Osteoblast (primary cell): ENCODE measurements at regions not wholly inside any gene's neighbourhood (a gene's known extent, or its start where the extent isn't known, plus 50 kb on each side); places are given as distances from the start of the nearest gene placed in this dataset.

Source experiments
- DNase-seq: peaks from one replicate; pipeline ENCODE4 v3.0.0; 2011; ENCODE audit warnings: low spot score, mixed read lengths; ENCODE audit not compliant: insufficient read length; ENCODE audit errors: missing footprints
- H2AFZ ChIP-seq: 2 replicates; pipeline ENCODE4 v1.6.0; 2011; ENCODE audit warnings: mild to moderate bottlenecking, low read length
- H3K27ac ChIP-seq: 2 replicates; pipeline ENCODE4 v1.5.1; 2011; ENCODE audit warnings: mild to moderate bottlenecking, low read depth, low read length, moderate library complexity
- H3K27me3 ChIP-seq: 2 replicates; pipeline ENCODE4 v1.6.0; 2012; ENCODE audit warnings: mild to moderate bottlenecking, control low read depth, inconsistent platforms, low read length, moderate library complexity; ENCODE audit not compliant: insufficient read depth
- H3K36me3 ChIP-seq: 2 replicates; pipeline ENCODE4 v1.5.1; 2011; ENCODE audit warnings: mild to moderate bottlenecking, low read length, control low read depth, moderate library complexity; ENCODE audit not compliant: insufficient read depth
- H3K4me1 ChIP-seq: 2 replicates; pipeline ENCODE4 v1.5.1; 2011; ENCODE audit warnings: mild to moderate bottlenecking, low read length, control low read depth, moderate library complexity; ENCODE audit not compliant: insufficient read depth
- H3K4me2 ChIP-seq: 2 replicates; pipeline ENCODE4 v1.6.0; 2011; ENCODE audit warnings: mild to moderate bottlenecking, low read length; ENCODE audit not compliant: insufficient read depth
- H3K4me3 ChIP-seq: fragments of 200-600 bp; sonication (generic); 3 replicates; pipeline ENCODE4 v1.5.1; 2012; ENCODE audit warnings: mild to moderate bottlenecking, low read length, inconsistent platforms; ENCODE audit not compliant: insufficient read depth
- H3K79me2 ChIP-seq: 2 replicates; pipeline ENCODE4 v1.6.0; 2012; ENCODE audit warnings: mild to moderate bottlenecking, low read length, control low read depth, inconsistent platforms; ENCODE audit not compliant: insufficient read depth
- H3K9me3 ChIP-seq: 2 replicates; pipeline ENCODE4 v1.5.1; 2011; ENCODE audit warnings: low read depth, low read length, control low read depth
- H4K20me1 ChIP-seq: 2 replicates; pipeline ENCODE4 v1.6.0; 2012; ENCODE audit warnings: mild to moderate bottlenecking, low read length, control low read depth; ENCODE audit not compliant: insufficient read depth
- TF ChIP-seq, protein P1 (sequence below): IDR thresholded peaks from 2 replicates; pipeline ENCODE4 v1.5.1; 2011; ENCODE audit warnings: mild to moderate bottlenecking, low read depth, low read length, moderate library complexity; ENCODE audit errors: extremely low read depth

DNA sequence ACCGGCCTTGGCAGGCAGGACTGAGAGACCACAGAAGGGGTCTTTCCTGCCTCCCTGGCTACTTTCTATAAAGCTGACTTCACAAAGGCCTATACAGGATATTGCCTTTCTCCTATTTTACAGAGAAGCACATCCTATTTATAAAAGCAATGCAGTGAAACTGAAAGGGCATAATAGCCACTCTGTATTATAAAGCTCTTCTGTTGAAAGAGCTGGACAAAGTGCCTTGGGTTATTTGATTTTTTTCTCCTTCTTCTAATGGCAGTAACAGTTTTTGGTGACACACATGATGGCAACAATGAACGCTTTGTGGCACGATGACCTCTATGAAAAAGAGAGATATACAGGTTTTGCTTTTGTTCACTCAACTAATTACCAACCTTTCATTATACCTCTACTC is 281.1 kb downstream of the ZNF516 start:
- Histone ChIP-seq H3K36me3 (no peaks in the 10 kb centered on the region), H3K4me1 (no peaks in the 10 kb centered on the region), H4K20me1 (no peaks in the 10 kb centered on the region), H3K9me3 (no peaks in the 10 kb centered on the region), H3K27me3 (no peaks in the 10 kb centered on the region), H3K27ac (no peak overlapping the region), H3K4me3 (no peak overlapping the region), H3K4me2 (no peak overlapping the region), H3K79me2 (no peaks in the 10 kb centered on the region), H2AFZ (no peak overlapping the region)
- TF ChIP-seq, protein P1, sequence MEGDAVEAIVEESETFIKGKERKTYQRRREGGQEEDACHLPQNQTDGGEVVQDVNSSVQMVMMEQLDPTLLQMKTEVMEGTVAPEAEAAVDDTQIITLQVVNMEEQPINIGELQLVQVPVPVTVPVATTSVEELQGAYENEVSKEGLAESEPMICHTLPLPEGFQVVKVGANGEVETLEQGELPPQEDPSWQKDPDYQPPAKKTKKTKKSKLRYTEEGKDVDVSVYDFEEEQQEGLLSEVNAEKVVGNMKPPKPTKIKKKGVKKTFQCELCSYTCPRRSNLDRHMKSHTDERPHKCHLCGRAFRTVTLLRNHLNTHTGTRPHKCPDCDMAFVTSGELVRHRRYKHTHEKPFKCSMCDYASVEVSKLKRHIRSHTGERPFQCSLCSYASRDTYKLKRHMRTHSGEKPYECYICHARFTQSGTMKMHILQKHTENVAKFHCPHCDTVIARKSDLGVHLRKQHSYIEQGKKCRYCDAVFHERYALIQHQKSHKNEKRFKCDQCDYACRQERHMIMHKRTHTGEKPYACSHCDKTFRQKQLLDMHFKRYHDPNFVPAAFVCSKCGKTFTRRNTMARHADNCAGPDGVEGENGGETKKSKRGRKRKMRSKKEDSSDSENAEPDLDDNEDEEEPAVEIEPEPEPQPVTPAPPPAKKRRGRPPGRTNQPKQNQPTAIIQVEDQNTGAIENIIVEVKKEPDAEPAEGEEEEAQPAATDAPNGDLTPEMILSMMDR = no peak
- DNase-seq = no peak

DNA sequence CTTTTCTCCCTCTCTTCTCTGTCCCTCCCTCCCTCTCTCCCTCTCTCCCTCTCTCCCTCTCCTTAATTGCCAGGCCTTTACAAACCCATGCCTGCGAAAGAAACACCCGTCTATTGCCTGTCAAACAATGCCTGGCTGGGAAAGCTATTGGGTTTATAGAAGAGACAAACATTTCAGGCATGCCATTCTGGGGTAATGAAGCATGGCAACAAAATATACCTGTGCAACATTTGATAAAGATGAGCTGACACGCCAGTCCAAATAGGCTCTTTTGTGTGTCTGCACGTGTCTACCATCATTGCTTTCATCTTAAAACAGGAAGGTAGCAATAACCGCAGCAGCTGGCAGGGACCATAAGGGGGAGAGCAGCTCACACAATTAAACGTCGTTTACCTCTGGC is 282.1 kb downstream of the ZNF516 start:
- Histone ChIP-seq H3K27me3 (no peaks in the 10 kb centered on the region), H3K9me3 (no peaks in the 10 kb centered on the region), H3K36me3 (no peaks in the 10 kb centered on the region), H3K4me1 (no peaks in the 10 kb centered on the region), H3K27ac (no peak overlapping the region), H4K20me1 (no peaks in the 10 kb centered on the region), H3K79me2 (no peaks in the 10 kb centered on the region), H3K4me3 (no peak overlapping the region), H3K4me2 (no peak overlapping the region), H2AFZ (no peak overlapping the region)
- DNase-seq = no peak
- TF ChIP-seq, protein P1 = no peak

DNA sequence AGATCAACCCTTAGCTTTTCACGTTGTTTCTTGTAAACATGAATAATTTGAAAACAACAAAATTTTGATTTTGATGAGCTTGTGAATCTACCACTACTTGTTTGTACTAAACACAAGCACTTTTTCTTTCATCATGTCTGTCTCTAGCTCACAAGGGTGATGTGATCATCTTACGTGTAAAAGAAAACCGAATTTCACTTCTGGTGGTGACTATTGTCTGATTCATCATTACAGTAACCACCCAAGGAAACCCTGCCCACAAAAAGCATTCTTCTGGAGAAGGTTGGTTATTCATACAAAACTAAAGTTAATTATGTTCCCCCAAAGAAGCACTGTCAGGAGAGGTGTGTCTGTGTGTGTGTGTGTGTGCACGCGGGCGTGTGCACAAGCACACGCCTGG is 285.4 kb downstream of the ZNF516 start:
- Histone ChIP-seq H3K27ac (no peak overlapping the region), H3K4me1 (no peaks in the 10 kb centered on the region), H4K20me1 (no peaks in the 10 kb centered on the region), H3K27me3 (no peaks in the 10 kb centered on the region), H3K9me3 (no peaks in the 10 kb centered on the region), H3K79me2 (no peaks in the 10 kb centered on the region), H3K36me3 (no peaks in the 10 kb centered on the region), H3K4me2 (peak overlapping the region; percentile 42), H2AFZ (no peak overlapping the region), H3K4me3 (no peak overlapping the region)
- TF ChIP-seq, protein P1 = no peak
- DNase-seq = no peak

DNA sequence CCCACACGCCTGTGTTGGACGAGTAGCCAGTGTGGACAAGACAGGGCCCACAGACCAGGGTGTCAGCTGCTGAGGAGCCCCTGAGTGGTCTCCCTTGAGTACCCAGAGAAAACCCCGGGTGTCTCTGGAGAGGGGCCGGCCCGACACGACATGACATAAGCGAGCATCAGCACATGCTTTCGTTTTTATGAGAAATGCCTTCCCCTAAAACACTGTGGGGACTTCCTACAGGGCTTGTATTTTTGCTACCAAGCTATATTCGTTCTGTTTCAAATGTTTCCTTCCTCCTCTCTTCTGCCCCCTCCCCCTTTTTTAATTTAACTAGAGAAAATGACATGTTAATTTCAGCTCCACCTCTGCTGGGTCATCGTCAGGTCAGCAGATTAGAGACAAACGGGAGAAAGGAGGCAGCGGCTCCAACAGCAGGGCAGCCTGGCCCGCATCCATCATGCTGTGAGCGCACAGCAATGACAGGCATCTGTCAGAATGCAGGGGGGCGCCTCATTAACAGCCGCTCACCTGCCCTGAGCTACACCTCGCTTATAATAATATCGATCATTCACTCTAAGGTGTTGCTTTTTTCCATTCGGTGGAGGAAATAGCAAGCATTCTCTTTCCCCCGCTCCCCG is 286.2 kb downstream of the ZNF516 start:
- Histone ChIP-seq H4K20me1 (no peaks in the 10 kb centered on the region), H3K27me3 (no peaks in the 10 kb centered on the region), H3K4me2 (peak overlapping the region; percentile 42), H2AFZ (peak overlapping the region; percentile 35), H3K4me3 (peak overlapping the region; percentile 30), H3K9me3 (no peaks in the 10 kb centered on the region), H3K36me3 (no peaks in the 10 kb centered on the region), H3K4me1 (no peaks in the 10 kb centered on the region), H3K27ac (no peak overlapping the region), H3K79me2 (no peaks in the 10 kb centered on the region)
- TF ChIP-seq, protein P1 = no peak
- no peak for DNase-seq
